Left colon (tissue), 2 donors: ENCODE measurements at regions not wholly inside any gene's neighbourhood (a gene's known extent, or its start where the extent isn't known, plus 50 kb on each side); places are given as distances from the start of the nearest gene placed in this dataset.

Experiments
- ATAC-seq: fragments of 200-7000 bp; cut with Tn5 transposase; one replicate; pipeline ENCODE4 v1.9.1; 2020; ENCODE audit warnings: mild to moderate bottlenecking, moderate library complexity
- DNase-seq, 2 donors: peaks; one replicate each; pipeline ENCODE4 v3.0.0-alpha.2; 2020
- intact Hi-C, 2 donors: fragments of 100-400 bp; cut with DNase I in 1 of 2; cut with micrococcal nuclease in 1 of 2; formaldehyde crosslinking; loops; one replicate each; pipeline versions ENCODE4 v1.11.2 to v1.14.0; 2022; cut with DNase I, micrococcal nuclease
- donor health status: DM: no; HTN: no; CAD: no.
- donor health status: DM: yes; HTN: yes; CAD: no.

DNA sequence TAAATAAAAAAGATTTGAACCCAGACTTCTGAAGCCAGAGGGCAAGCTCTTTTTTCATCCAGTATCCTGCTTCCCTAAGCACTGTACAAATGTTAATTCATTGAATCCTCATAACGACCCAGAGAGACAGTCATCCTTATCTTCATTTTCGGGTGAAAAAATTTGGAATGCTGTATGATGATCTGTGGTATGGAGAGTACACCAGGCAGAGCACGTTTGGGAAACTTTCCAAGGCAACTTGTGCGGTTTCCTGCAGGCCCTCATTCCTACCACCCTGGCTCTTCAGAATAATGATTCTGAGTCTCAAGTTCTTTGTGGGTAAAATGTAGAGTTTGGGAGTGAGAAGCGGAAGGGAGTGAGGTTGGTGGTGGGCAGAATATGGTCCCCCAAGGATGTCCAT is 177.9 kb upstream of the CADM1 start:
- no peak for DNase-seq

DNA sequence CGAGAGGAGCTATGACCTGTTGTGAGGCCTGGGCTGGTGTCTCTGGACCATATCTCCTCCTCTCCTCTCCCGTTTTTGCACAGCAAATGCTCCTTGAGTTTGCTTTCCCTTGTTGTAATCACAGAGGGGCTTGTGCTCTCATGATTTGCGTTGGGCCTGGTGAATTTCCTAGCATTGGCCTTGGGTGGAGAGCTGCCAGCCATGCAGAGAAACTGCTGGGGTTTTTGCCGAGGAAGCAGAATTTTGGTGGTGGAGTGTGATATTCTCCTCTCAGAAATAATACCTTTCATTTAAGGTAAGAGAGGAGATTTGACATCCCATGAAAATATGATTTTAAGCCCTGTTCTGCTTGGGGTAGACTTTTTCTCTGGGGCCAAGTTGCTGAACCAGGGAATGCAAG is 175.7 kb upstream of the CADM1 start:
- no peak for ATAC-seq
- DNase-seq = no peak
- intact Hi-C loops = no loop called here

More for the DNA sequence above, 177.9 kb upstream of the CADM1 start:
- intact Hi-C loops = no loop called here
- ATAC-seq = no peak

- intact Hi-C loops = no loop called here
- DNase-seq (peak in 1 of 2 donors; percentile 65), ATAC-seq (peak; percentile 88)
Measured at GRCh38 chr11:115678942-115679341, 174.7 kb upstream of the CADM1 start.

GRCh38 chr11:115677190-115677589 is 173.0 kb upstream of the CADM1 start:
- intact Hi-C loops = no loop called here
- DNase-seq (no peak), ATAC-seq (no peak)

DNA sequence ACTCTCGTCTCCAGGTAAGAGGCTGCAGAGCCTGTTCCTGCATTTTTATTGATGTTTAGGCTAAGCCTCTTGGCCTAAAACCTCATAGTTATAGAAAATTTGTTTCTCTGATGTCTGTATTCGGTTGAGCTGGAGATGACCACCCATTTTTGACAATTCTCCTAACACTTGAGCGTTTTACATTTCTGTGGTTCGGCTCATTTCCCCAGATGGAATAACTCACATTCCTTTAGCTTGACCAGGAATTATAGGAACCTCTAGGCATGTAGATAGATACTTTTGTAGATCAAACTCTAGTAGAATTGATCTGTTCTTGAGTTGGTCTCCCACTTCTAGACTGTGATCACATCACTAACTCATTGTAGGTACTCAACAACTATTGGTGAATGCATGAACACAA is 172.6 kb upstream of the CADM1 start:
- DNase-seq (no peak), ATAC-seq (no peak)
- intact Hi-C loops = no loop called here

- intact Hi-C loops = no loop called here
- DNase-seq (no peak), ATAC-seq (no peak)
Measured at GRCh38 chr11:115676206-115676605, 172.0 kb upstream of the CADM1 start.

DNA sequence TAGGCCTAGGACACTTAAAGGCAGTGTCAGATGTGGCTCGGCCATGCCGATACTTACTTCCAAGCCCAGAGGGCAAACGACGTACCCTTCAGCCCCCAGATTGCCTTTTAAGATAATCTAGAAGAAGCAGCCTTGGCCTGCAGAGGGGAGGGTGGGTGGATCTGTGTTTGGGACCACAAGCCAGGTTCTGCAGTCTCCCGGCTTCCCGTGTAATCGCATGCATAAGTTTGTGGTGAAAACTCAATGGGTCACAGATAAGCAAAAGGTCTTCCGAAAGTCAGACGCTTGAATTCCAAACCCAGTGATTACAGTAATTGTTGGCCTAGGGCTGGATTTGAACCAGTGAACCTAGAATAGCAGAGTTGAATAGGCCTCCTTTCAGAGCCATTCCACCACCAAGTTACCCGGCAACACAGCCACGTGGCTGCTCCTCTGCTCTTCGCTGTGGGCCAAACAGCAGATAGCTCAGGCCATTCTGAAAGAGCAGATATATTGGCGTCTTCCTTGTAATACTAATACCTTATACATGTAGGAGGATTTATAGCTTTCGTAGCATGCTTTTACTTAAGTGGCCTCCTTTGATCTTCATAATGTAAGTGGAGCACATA is 170.8 kb upstream of the CADM1 start:
- intact Hi-C loops = no loop called here
- DNase-seq (no peak), ATAC-seq (no peak)

- ATAC-seq (no peak), DNase-seq (no peak)
- intact Hi-C loops = no loop called here
Measured at GRCh38 chr11:115674176-115674936, 170.1 kb upstream of the CADM1 start.

GRCh38 chr11:115673720-115674119 is 169.5 kb upstream of the CADM1 start:
- ATAC-seq (no peak), DNase-seq (no peak)
- intact Hi-C loops = no loop called here

DNA sequence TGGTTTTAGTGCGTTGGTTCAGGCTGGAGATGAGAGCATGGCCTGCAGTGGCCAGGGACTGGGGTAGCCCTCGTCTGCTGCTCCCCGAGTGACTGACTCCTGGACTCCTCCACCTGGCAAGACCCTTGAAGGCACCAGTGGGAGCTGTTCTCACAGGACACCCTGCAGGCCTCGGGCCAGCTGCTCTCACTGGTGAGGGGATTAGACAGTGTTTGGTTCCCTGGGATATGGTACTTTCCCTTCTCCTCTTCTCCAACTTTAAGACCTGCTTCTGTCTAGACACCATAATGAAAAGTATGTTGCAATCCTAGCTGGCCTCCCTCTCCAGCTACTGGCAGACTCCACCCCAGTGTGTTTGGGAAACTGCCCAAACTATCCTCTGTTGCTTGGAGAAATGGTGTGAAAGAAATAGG is 168.8 kb upstream of the CADM1 start:
- DNase-seq = peak in 1 of 2 donors; percentile 4
- intact Hi-C loops = no loop called here
- ATAC-seq = no peak

DNA sequence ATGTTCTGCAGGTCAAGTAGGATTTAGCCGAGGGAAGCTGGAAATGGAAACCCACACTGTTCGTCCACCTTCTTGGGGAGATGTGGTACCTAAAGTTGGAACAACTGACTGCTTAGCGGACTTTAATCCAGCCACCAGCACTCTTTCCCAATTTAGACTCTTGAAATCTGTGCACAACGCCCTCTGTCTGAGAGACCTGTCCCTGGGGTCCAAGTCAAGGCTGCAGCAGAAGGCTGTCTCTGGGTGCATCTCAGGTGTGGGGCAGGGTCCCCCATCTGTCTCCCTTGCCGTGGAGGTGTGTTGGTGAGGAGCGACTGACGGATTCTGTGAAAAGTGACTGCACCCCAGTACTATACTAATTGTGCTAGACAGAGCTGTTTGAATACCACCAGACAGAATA is 168.2 kb upstream of the CADM1 start:
- intact Hi-C loops = no loop called here
- DNase-seq (no peak), ATAC-seq (no peak)

GRCh38 chr11:115670538-115671205 is 166.5 kb upstream of the CADM1 start:
- DNase-seq (no peak), ATAC-seq (no peak)
- intact Hi-C loops = no loop called here

GRCh38 chr11:115665958-115666357 is 161.7 kb upstream of the CADM1 start:
- intact Hi-C loops = no loop called here
- no peak for ATAC-seq

DNA sequence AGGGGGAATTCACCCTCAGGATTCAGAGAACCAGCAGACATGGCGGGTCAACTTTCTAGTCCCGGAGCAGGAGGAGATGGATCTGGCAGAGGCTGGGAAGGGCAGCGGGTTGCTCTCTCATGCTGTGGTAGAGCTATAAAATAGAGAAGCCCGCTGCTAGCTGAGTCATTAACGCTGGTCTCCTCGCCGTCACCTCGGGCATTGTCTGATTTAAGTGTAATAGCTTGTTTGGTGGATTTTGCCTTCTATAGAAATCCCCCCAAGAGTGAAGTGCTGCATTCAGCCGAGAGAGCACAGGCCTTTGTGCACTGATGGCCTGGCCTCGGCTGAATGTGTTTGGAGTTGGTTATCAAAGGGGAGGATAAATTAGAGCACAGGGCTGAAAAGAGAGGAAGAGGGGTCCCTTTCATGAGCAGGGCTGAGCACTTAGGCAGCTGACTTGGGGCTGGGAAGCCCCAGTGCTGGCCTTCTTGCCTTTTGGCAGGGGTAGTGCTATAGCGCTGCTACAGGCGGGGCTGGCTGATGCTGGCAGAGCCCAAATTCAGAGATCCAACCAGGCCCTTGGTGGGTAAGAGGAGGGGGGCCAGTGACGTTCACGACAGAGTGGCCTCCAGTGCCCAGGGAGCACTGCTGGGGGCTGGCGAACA is 161.1 kb upstream of the CADM1 start:
- DNase-seq (no peak), ATAC-seq (no peak)
- intact Hi-C loops = no loop called here

More at GRCh38 chr11:115665958-115666357, 161.7 kb upstream of the CADM1 start:
- DNase-seq = no peak

GRCh38 chr11:115664313-115664712 is 160.1 kb upstream of the CADM1 start:
- no peak for ATAC-seq
- intact Hi-C loops = no loop called here
- DNase-seq = no peak

DNA sequence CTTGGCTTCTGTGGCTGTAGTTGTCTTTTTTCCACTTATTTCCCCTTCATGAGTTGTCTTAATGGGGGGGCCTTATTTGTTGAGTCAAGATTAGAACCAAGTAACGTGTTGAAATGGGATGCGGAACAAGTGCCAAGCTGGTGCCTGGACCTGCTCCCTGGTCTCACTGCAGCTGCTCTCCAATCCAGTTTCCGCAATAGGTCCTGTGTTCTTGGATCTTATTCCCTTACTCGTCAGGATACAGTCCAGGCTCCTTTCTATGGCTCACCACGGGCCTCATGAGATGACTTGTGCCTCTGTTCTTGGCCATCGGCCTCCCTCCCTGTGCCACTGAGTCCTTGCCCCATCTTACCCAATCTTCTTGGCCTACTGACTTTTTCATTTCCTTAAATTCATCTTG is 159.6 kb upstream of the CADM1 start:
- DNase-seq (no peak), ATAC-seq (no peak)
- intact Hi-C loops = no loop called here

GRCh38 chr11:115660030-115660805 is 156.0 kb upstream of the CADM1 start:
- ATAC-seq (no peak), DNase-seq (no peak)
- intact Hi-C loops = no loop called here

DNA sequence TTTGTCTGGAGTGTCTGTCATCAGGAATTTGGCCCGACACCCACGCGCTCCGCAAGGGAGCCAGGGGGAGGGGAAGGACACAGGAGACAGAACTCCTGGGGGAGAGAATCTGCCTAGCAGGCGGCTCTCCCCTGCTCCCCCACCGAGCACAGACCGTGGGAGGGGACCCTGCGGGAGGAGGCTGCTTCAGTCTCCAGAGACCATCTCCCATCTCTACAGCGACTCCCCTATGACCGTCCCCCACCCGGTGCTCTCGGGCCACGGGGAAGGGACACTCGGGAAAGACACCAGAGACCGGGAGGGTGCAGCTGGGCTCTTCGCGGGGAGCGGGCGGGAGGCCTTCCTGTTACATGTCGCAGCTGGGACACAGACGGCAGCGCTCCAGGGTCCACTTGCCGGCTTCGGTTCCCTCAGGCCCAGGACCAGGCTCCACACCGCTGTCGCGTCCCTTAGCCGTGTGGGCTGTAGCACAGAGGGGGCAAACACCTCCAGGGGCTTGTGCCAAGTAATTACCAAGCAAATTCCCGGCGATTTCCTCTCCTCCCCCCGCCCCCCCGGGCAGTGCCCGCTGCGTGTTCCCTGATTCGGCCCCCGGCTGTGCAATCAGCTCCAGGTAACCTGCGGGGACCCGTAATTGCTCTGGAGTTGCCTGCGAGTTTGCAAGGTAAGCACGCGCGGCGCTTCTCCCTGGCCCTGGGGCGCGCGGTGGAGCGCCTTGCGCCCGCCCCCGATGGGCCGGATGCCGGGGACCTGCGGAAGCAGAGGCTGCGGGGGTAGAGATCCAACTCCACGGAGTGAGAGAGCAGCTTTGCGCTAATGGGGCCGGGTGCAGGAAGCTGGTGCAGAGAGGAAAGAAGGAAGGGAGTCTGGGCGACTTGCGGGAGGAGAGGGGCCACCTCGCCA is 155.1 kb upstream of the CADM1 start:
- intact Hi-C loops = no loop called here
- peak; percentile 15 for ATAC-seq
- no peak for DNase-seq
